DND-41 (cell line): ENCODE measurements at regions not wholly inside any gene's neighbourhood (a gene's known extent, or its start where the extent isn't known, plus 50 kb on each side); places are given as distances from the start of the nearest gene placed in this dataset.

ENCODE experiments used
- ATAC-seq: fragments of 200-7000 bp; cut with Tn5 transposase; 3 replicates; pipeline ENCODE4 v1.9.1; 2021; ENCODE audit warnings: low read depth; ENCODE audit not compliant: insufficient read depth
- DNase-seq: peaks from one replicate; pipeline ENCODE4 v3.0.0-alpha.2; 2020
- H2AFZ ChIP-seq: 2 replicates; pipeline ENCODE4 v1.6.0; 2012; ENCODE audit warnings: low read depth, low read length
- H3K27ac ChIP-seq: 2 replicates; pipeline ENCODE4 v1.5.1; 2012; ENCODE audit warnings: low read length, inconsistent platforms
- H3K27me3 ChIP-seq: fragments of 200-600 bp; sonication (generic); 2 replicates; pipeline ENCODE4 v1.6.0; 2012; ENCODE audit warnings: low read length, mild to moderate bottlenecking, inconsistent platforms; ENCODE audit not compliant: insufficient read depth, poor library complexity
- H3K36me3 ChIP-seq: 2 replicates; pipeline ENCODE4 v1.5.1; 2012; ENCODE audit warnings: low read length, inconsistent platforms; ENCODE audit not compliant: insufficient read depth
- H3K4me1 ChIP-seq: 2 replicates; pipeline ENCODE4 v1.5.1; 2012; ENCODE audit warnings: mild to moderate bottlenecking, low read length; ENCODE audit not compliant: insufficient read depth
- H3K4me2 ChIP-seq: 2 replicates; pipeline ENCODE4 v1.6.0; 2012; ENCODE audit warnings: mild to moderate bottlenecking, moderate library complexity, low read length, inconsistent platforms; ENCODE audit not compliant: insufficient read depth
- H3K4me3 ChIP-seq, 2 experiments: fragments of 200-600 bp in 1 of 2; shearing (Covaris generic) in 1 of 2; 2 replicates each; pipeline ENCODE4 v1.5.1; 2012 to 2016; ENCODE audit warnings: inconsistent platforms in 2 of 2, low read length in 2 of 2, mild to moderate bottlenecking in 2 of 2, low read depth in 1 of 2, moderate library complexity in 1 of 2
- H3K79me2 ChIP-seq: 2 replicates; pipeline ENCODE4 v1.6.0; 2012; ENCODE audit warnings: low read length, inconsistent platforms; ENCODE audit not compliant: insufficient read depth
- H3K9ac ChIP-seq: 2 replicates; pipeline ENCODE4 v1.6.0; 2012; ENCODE audit warnings: low read depth, mild to moderate bottlenecking, inconsistent platforms, low read length, moderate library complexity
- H3K9me3 ChIP-seq: 2 replicates; pipeline ENCODE4 v1.5.1; 2012; ENCODE audit warnings: low read length, moderate library complexity, mild to moderate bottlenecking, inconsistent platforms; ENCODE audit not compliant: insufficient read depth, severe bottlenecking
- H4K20me1 ChIP-seq: 2 replicates; pipeline ENCODE4 v1.6.0; 2012; ENCODE audit warnings: low read length; ENCODE audit not compliant: insufficient read depth
- EZH2 ChIP-seq: IDR thresholded peaks from 3 replicates; pipeline ENCODE4 v1.6.1; 2012; ENCODE audit warnings: borderline replicate concordance, low read depth, mild to moderate bottlenecking, moderate library complexity, low read length, inconsistent platforms; ENCODE audit not compliant: severe bottlenecking
- TF ChIP-seq, protein P1 (sequence below): IDR thresholded peaks from 2 replicates; pipeline ENCODE4 v1.5.1; 2012; ENCODE audit warnings: borderline replicate concordance, low read length, moderate library complexity, mild to moderate bottlenecking; ENCODE audit not compliant: poor library complexity, severe bottlenecking; ENCODE audit errors: extremely low read depth

GRCh38 chr16:63804126-63804525 is 1317.7 kb downstream of the CDH11 start:
- Histone ChIP-seq H3K9ac (no peak overlapping the region), H4K20me1 (no peaks in the 10 kb centered on the region), H3K9me3 (no peaks in the 10 kb centered on the region), H3K4me2 (no peak overlapping the region), H3K4me1 (no peaks in the 10 kb centered on the region), H3K27me3 (no peaks in the 10 kb centered on the region), H3K27ac (no peak overlapping the region), H2AFZ (no peak overlapping the region), H3K4me3 (no peak overlapping the region), H3K79me2 (no peaks in the 10 kb centered on the region), H3K36me3 (no peaks in the 10 kb centered on the region)
- TF ChIP-seq EZH2: no peak
- TF ChIP-seq, protein P1, sequence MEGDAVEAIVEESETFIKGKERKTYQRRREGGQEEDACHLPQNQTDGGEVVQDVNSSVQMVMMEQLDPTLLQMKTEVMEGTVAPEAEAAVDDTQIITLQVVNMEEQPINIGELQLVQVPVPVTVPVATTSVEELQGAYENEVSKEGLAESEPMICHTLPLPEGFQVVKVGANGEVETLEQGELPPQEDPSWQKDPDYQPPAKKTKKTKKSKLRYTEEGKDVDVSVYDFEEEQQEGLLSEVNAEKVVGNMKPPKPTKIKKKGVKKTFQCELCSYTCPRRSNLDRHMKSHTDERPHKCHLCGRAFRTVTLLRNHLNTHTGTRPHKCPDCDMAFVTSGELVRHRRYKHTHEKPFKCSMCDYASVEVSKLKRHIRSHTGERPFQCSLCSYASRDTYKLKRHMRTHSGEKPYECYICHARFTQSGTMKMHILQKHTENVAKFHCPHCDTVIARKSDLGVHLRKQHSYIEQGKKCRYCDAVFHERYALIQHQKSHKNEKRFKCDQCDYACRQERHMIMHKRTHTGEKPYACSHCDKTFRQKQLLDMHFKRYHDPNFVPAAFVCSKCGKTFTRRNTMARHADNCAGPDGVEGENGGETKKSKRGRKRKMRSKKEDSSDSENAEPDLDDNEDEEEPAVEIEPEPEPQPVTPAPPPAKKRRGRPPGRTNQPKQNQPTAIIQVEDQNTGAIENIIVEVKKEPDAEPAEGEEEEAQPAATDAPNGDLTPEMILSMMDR: no peak
- no peak for ATAC-seq
- DNase-seq: no peak

DNA sequence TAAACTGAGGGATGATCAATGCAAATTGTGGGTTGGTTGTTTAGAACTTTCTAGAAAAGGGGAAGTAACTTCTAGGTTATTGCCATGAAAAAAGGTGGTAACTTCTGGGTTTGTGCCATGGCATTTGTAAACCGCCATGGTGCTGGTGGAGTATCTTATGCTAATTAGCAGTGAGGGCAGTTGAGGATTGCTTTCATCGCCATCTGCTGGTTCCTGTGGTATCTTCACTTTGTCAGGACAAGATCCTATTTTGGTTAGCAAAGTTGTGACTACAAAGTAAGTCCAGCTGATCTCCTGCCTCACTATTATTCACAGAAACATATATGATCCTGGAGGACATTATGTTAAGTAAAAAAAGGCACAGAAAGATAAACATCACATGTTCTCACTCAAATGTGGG is 1332.3 kb downstream of the CDH11 start:
- no peaks in the 10 kb centered on the region for H3K36me3 ChIP-seq
- TF ChIP-seq EZH2: no peak
- TF ChIP-seq, protein P1: no peak
- H3K4me2 ChIP-seq: no peak overlapping the region
- H2AFZ ChIP-seq: no peak overlapping the region
- peaks cover 15% of the 10 kb centered on the region for H3K9me3 ChIP-seq
- DNase-seq (no peak), ATAC-seq (no peak)
- no peaks in the 10 kb centered on the region for H3K4me1 ChIP-seq
- H3K27ac ChIP-seq: no peak overlapping the region
- H3K27me3 ChIP-seq: no peaks in the 10 kb centered on the region
- no peak overlapping the region for H3K9ac ChIP-seq
- H4K20me1 ChIP-seq: no peaks in the 10 kb centered on the region
- no peak overlapping the region for H3K4me3 ChIP-seq
- no peaks in the 10 kb centered on the region for H3K79me2 ChIP-seq

- H4K20me1 ChIP-seq: no peaks in the 10 kb centered on the region
- no peaks in the 10 kb centered on the region for H3K4me1 ChIP-seq
- no peak overlapping the region for H3K4me2 ChIP-seq
- H3K36me3 ChIP-seq: no peaks in the 10 kb centered on the region
- peaks cover 15% of the 10 kb centered on the region for H3K9me3 ChIP-seq
- H3K9ac ChIP-seq: no peak overlapping the region
- ATAC-seq: no peak
- H3K79me2 ChIP-seq: no peaks in the 10 kb centered on the region
- H2AFZ ChIP-seq: no peak overlapping the region
- H3K4me3 ChIP-seq: no peak overlapping the region
- TF ChIP-seq EZH2: no peak
- TF ChIP-seq, protein P1: no peak
- no peak for DNase-seq
- no peak overlapping the region for H3K27ac ChIP-seq
- no peaks in the 10 kb centered on the region for H3K27me3 ChIP-seq
These were observed 1334.8 kb downstream of the CDH11 start for GRCh38 chr16:63787014-63787413.

DNA sequence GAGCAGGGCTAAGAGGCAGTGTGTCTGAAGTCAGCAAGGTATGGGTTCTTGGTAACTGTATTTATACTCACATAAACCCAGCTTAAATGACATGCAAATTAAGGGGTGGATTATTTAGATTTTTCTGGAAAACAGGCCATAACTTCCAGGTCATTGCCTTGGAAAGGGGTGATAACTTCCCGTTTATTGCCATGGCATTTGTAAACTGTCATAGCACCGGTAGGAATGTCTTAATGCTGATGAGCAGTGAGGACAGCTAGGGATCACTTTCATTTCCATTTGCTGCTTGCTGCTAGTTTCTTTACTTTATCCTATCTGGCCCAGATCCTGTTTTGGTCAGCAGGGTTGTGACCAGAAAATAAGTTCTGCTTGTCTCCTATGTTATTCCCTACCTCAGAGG is 1336.7 kb downstream of the CDH11 start:
- Histone ChIP-seq H3K4me2 (no peak overlapping the region), H3K9ac (no peak overlapping the region), H3K79me2 (no peaks in the 10 kb centered on the region), H3K27ac (no peak overlapping the region), H4K20me1 (no peaks in the 10 kb centered on the region), H3K27me3 (no peaks in the 10 kb centered on the region), H3K36me3 (no peaks in the 10 kb centered on the region), H2AFZ (no peak overlapping the region), H3K4me3 (no peak overlapping the region), H3K9me3 (peaks cover 15% of the 10 kb centered on the region), H3K4me1 (no peaks in the 10 kb centered on the region)
- TF ChIP-seq, protein P1: no peak
- TF ChIP-seq EZH2: no peak
- no peak for DNase-seq
- ATAC-seq: no peak
